HG03097 (cell line): ENCODE measurements at regions not wholly inside any gene's neighbourhood (a gene's known extent, or its start where the extent isn't known, plus 50 kb on each side); places are given as distances from the start of the nearest gene placed in this dataset.

ENCODE experiments used
- ATAC-seq: cut with Tn5 transposase; IDR thresholded peaks from one replicate; pipeline ENCODE4 v1.9.1; 2021; ENCODE audit not compliant: unreplicated experiment, low FRiP score

GRCh38 chr2:7824211-7824610 is 857.6 kb upstream of the ID2 start:
- no peak for ATAC-seq

- ATAC-seq, result no peak
Observed at GRCh38 chr2:7825591-7826312, 856.1 kb upstream of the ID2 start.

GRCh38 chr2:7826656-7827055 is 855.2 kb upstream of the ID2 start:
- no peak for ATAC-seq

- ATAC-seq, result no peak
Observed at GRCh38 chr2:7829241-7829640, 852.6 kb upstream of the ID2 start.

GRCh38 chr2:7830616-7831015 is 851.2 kb upstream of the ID2 start:
- no peak for ATAC-seq

GRCh38 chr2:7835151-7835550 is 846.7 kb upstream of the ID2 start:
- no peak for ATAC-seq

- peak; percentile 95 for ATAC-seq
Observed at GRCh38 chr2:7835693-7836680, 845.9 kb upstream of the ID2 start.

- ATAC-seq, result no peak
Observed at GRCh38 chr2:7837237-7837760, 844.6 kb upstream of the ID2 start.

- ATAC-seq, result no peak
Observed at GRCh38 chr2:7838669-7839068, 843.2 kb upstream of the ID2 start.

- no peak for ATAC-seq
Observed at GRCh38 chr2:7840651-7841380, 841.0 kb upstream of the ID2 start.

- ATAC-seq, result no peak
Observed at GRCh38 chr2:7841751-7842150, 840.1 kb upstream of the ID2 start.

GRCh38 chr2:7844414-7844965 is 837.4 kb upstream of the ID2 start:
- ATAC-seq, result no peak

GRCh38 chr2:7845332-7845731 is 836.5 kb upstream of the ID2 start:
- ATAC-seq, result no peak

GRCh38 chr2:7846607-7847006 is 835.2 kb upstream of the ID2 start:
- ATAC-seq, result no peak

GRCh38 chr2:7847321-7847720 is 834.5 kb upstream of the ID2 start:
- no peak for ATAC-seq

- ATAC-seq, result no peak
Observed at GRCh38 chr2:7849027-7849426, 832.8 kb upstream of the ID2 start.

- ATAC-seq, result no peak
Observed at GRCh38 chr2:7849531-7849930, 832.3 kb upstream of the ID2 start.

GRCh38 chr2:7852546-7852945 is 829.3 kb upstream of the ID2 start:
- no peak for ATAC-seq

GRCh38 chr2:7857904-7858303 is 824.0 kb upstream of the ID2 start:
- ATAC-seq, result no peak

GRCh38 chr2:7858624-7859023 is 823.2 kb upstream of the ID2 start:
- ATAC-seq, result no peak

- ATAC-seq, result no peak
Observed at GRCh38 chr2:7860693-7861092, 821.2 kb upstream of the ID2 start.
